Esophagus muscularis mucosa (tissue), 4 donors: ENCODE measurements at regions not wholly inside any gene's neighbourhood (a gene's known extent, or its start where the extent isn't known, plus 50 kb on each side); places are given as distances from the start of the nearest gene placed in this dataset.

Experiments
- DNase-seq: peaks from one replicate; pipeline ENCODE4 v3.0.0-alpha.2; 2017; ENCODE audit errors: extremely low spot score
- H3K27ac ChIP-seq, 4 donors: fragments of 200-600 bp; sonication (generic); replicated peaks in 1 of 4; 1 replicate in 3 of 4; 2 replicates in 1 of 4; pipeline ENCODE4 v1.5.1; 2016 to 2019; ENCODE audit warnings: mild to moderate bottlenecking in 1 of 4
- H3K27me3 ChIP-seq, 4 donors: fragments of 200-600 bp; sonication (generic); one replicate each; pipeline versions ENCODE4 v1.5.1 to v1.6.0; 2016 to 2019
- H3K36me3 ChIP-seq, 4 donors: fragments of 200-600 bp; sonication (generic); one replicate each; pipeline ENCODE4 v1.5.1; 2016 to 2019
- H3K4me1 ChIP-seq, 4 donors: fragments of 200-600 bp; sonication (generic); one replicate each; pipeline ENCODE4 v1.5.1; 2016 to 2019
- H3K4me3 ChIP-seq, 4 donors: fragments of 200-600 bp; sonication (generic); 1 replicate in 2 of 4; 2 replicates in 2 of 4; pipeline ENCODE4 v1.5.1; 2016 to 2019; ENCODE audit warnings: mild to moderate bottlenecking in 4 of 4, moderate library complexity in 1 of 4
- H3K9me3 ChIP-seq, 4 donors: fragments of 200-600 bp; sonication (generic); 1 replicate in 3 of 4; 2 replicates in 1 of 4; pipeline ENCODE4 v1.5.1; 2016 to 2019
- EP300 ChIP-seq: sonication (generic); formaldehyde crosslinking; IDR thresholded peaks from one replicate; pipeline ENCODE4 v1.6.1; 2017; ENCODE audit warnings: antibody characterized with exemption
- POLR2A ChIP-seq: fragments of 450-650 bp; IDR thresholded peaks from one replicate; pipeline ENCODE4 v1.6.1; 2017; ENCODE audit warnings: antibody characterized with exemption, moderate library complexity, mild to moderate bottlenecking, low read depth
- POLR2AphosphoS5 ChIP-seq, 2 donors: sonication (generic); formaldehyde crosslinking; IDR thresholded peaks; one replicate each; pipeline ENCODE4 v1.6.1; 2017; ENCODE audit warnings: antibody characterized with exemption in 2 of 2
- WGBS: methylation state at CpG from one replicate; pipeline ENCODE4 v1.1.5; 2018; 5-methylcytosine and 5-hydroxymethylcytosine counted together
- intact Hi-C: fragments of 100-400 bp; cut with DNase I; formaldehyde crosslinking; loops from one replicate; pipeline ENCODE4 v1.15.1; 2023
- TF ChIP-seq, protein P1 (sequence below), 3 experiments: fragments of 200-600 bp in 2 of 3; fragments of 450-650 bp in 1 of 3; sonication (generic) in 2 of 3; IDR thresholded peaks; one replicate each; pipeline ENCODE4 v1.5.1; 2017 to 2019; ENCODE audit warnings: antibody characterized with exemption in 3 of 3, mild to moderate bottlenecking in 2 of 3, moderate library complexity in 1 of 3

DNA sequence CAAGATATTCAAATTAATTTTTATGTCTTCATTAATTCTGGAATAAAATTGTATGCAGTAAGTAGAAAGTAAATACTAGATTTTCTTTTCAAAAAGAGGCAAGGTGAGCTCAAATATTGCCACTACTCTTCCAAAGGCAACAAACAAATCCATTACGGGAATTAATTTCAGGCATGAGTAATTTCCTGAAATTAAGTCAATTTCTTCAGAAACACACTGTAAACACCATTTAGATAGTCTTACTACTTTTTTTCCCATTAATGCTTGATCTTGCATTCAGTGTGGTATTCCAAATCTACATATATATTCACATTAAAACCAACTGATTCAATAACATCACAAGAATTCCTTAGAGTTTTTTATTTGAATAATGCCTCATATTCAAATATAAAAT lies 1274.0 kb upstream of the CRIM1 start:
- no peaks in the 10 kb centered on the region for H3K9me3 ChIP-seq
- no peak overlapping the region for H3K4me3 ChIP-seq
- WGBS = 90% methylated on average over 1 of the region's 1 CpG
- no peaks in the 10 kb centered on the region for H3K36me3 ChIP-seq
- H3K4me1 ChIP-seq = no peaks in the 10 kb centered on the region
- no peak overlapping the region for H3K27ac ChIP-seq
- intact Hi-C loops = no loop called here
- no peaks in the 10 kb centered on the region for H3K27me3 ChIP-seq
- TF ChIP-seq POLR2A = no peak
- no peak for TF ChIP-seq POLR2AphosphoS5 (IDR thresholded peaks at IDR 0.05)
- TF ChIP-seq, protein P1, sequence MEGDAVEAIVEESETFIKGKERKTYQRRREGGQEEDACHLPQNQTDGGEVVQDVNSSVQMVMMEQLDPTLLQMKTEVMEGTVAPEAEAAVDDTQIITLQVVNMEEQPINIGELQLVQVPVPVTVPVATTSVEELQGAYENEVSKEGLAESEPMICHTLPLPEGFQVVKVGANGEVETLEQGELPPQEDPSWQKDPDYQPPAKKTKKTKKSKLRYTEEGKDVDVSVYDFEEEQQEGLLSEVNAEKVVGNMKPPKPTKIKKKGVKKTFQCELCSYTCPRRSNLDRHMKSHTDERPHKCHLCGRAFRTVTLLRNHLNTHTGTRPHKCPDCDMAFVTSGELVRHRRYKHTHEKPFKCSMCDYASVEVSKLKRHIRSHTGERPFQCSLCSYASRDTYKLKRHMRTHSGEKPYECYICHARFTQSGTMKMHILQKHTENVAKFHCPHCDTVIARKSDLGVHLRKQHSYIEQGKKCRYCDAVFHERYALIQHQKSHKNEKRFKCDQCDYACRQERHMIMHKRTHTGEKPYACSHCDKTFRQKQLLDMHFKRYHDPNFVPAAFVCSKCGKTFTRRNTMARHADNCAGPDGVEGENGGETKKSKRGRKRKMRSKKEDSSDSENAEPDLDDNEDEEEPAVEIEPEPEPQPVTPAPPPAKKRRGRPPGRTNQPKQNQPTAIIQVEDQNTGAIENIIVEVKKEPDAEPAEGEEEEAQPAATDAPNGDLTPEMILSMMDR (IDR thresholded peaks at IDR 0.05) = no peak
- TF ChIP-seq EP300 = no peak
- DNase-seq = no peak

GRCh38 chr2:35081001-35081621 lies 1274.5 kb upstream of the CRIM1 start:
- Histone ChIP-seq H3K27me3 (no peaks in the 10 kb centered on the region), H3K27ac (no peak overlapping the region), H3K4me1 (no peaks in the 10 kb centered on the region), H3K4me3 (no peak overlapping the region), H3K9me3 (no peaks in the 10 kb centered on the region), H3K36me3 (no peaks in the 10 kb centered on the region)
- no peak for DNase-seq
- WGBS = 59% methylated on average over 1 of the region's 1 CpG
- intact Hi-C loops = no loop called here
- TF ChIP-seq, protein P1 (IDR thresholded peaks at IDR 0.05) = no peak
- TF ChIP-seq POLR2AphosphoS5 (IDR thresholded peaks at IDR 0.05) = no peak
- TF ChIP-seq EP300 = no peak
- no peak for TF ChIP-seq POLR2A

DNA sequence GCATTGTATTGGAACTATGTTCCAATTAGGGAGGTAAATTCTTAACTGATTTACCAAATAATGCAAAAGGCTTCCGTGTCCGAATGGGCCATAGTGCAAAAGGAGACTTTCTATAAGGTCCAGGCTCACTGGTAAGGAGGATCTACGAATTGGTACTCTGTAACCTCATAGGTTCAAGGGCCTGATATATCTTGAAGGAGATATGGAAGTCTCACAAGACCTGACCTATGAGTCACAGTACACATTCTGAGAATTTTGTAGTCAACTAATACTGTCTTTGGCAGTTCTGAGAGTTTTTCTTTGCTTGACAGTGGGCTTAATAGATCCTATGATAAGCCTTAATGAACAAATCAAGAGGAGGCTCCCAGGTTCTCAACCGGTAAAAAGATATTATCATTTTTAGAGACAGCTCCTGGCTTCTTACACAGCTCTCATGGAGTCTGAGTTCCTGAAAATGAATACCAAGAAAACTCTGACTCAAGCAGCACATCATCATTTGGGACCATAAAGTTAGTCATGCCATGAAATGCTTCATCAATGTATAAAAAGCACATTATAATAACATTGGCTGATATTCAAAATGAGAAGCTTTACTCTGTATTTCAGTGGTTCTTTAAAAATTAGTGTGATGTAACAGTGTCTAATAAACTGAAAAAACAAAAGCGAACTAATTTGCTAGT lies 1275.2 kb upstream of the CRIM1 start:
- no peak for DNase-seq
- no peak for TF ChIP-seq EP300
- no peak for TF ChIP-seq POLR2AphosphoS5 (IDR thresholded peaks at IDR 0.05)
- TF ChIP-seq POLR2A = no peak
- TF ChIP-seq, protein P1 (IDR thresholded peaks at IDR 0.05) = no peak
- Histone ChIP-seq H3K27ac (no peak overlapping the region), H3K4me1 (no peaks in the 10 kb centered on the region), H3K4me3 (no peak overlapping the region), H3K36me3 (no peaks in the 10 kb centered on the region), H3K9me3 (no peaks in the 10 kb centered on the region), H3K27me3 (no peaks in the 10 kb centered on the region)
- 63% methylated on average over 5 of the region's 5 CpGs for WGBS
- intact Hi-C loops = no loop called here

DNA sequence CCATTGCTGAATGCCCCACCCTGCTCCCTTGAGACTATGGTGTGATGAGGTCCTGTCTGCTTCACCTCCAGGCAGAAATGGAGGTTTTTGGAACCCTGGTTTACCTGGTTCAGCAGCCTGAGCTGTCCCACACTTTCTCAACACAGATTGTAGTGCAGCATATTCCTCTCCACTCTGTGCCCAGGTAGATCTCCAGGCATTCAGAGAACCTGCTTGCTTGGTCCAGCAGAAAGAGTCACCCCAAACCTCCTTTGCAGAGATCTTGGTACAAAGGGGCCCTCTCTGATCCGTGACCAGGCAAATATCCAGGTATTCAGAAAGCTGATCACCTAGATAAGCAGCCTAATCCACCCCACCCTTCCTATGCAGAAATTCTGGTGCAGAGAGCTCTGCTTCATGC lies 1288.2 kb upstream of the CRIM1 start:
- no peak for TF ChIP-seq POLR2A
- TF ChIP-seq POLR2AphosphoS5 (IDR thresholded peaks at IDR 0.05) = no peak
- no peak for TF ChIP-seq EP300
- TF ChIP-seq, protein P1 (IDR thresholded peaks at IDR 0.05) = no peak
- intact Hi-C loops = no loop called here
- Histone ChIP-seq H3K4me1 (no peaks in the 10 kb centered on the region), H3K36me3 (no peaks in the 10 kb centered on the region), H3K9me3 (peaks cover 0 to 19% (median 9%) of the 10 kb centered on the region in 4 donors), H3K27me3 (no peaks in the 10 kb centered on the region), H3K4me3 (no peak overlapping the region), H3K27ac (no peak overlapping the region)
- WGBS = no CpG with 5 or more reads among the region's 1 CpG
- no peak for DNase-seq
